ENCODE measurements at regions not wholly inside any gene's neighbourhood (a gene's known extent, or its start where the extent isn't known, plus 50 kb on each side); places are given as distances from the start of the nearest gene placed in this dataset.
A peak's percentile ranks its signal among the peaks of the same experiment; 100 is the strongest.

GRCh38 chr22:22088658-22089458 is 106.3 kb upstream of the TOP3B start:
- no peaks in the 10 kb centered on the region for H3K9me3 ChIP-seq (ENCODE audit: control insufficient read depth, low read length, poor library complexity, severe bottlenecking)
- H3K27ac Mint-ChIP-seq = no peak overlapping the region
- DNase-seq = no peak
- peaks cover 4% of the 10 kb centered on the region for H3K36me3 Mint-ChIP-seq (ENCODE audit: low read depth)
- no peak for ATAC-seq
- no peak overlapping the region for H3K4me3 Mint-ChIP-seq
- peaks cover 86% of the 10 kb centered on the region for H3K27me3 Mint-ChIP-seq
- H3K4me1 Mint-ChIP-seq = no peaks in the 10 kb centered on the region

GRCh38 chr22:22087854-22088657 is 105.5 kb upstream of the TOP3B start:
- H3K27ac Mint-ChIP-seq = peak overlapping the region; percentile 57
- ATAC-seq (no peak), DNase-seq (no peak)
- peaks cover 7% of the 10 kb centered on the region for H3K36me3 Mint-ChIP-seq (ENCODE audit: low read depth)
- H3K27me3 Mint-ChIP-seq = peaks cover 86% of the 10 kb centered on the region
- peaks cover 3% of the 10 kb centered on the region for H3K4me1 Mint-ChIP-seq
- H3K4me3 Mint-ChIP-seq = no peak overlapping the region
- no peaks in the 10 kb centered on the region for H3K9me3 ChIP-seq (ENCODE audit: control insufficient read depth, low read length, poor library complexity, severe bottlenecking)

- Mint-ChIP-seq H3K4me1 (peaks cover 5% of the 10 kb centered on the region), H3K4me3 (no peak overlapping the region), H3K27ac (no peak overlapping the region), H3K36me3 (ENCODE audit: low read depth) (peaks cover 7% of the 10 kb centered on the region), H3K27me3 (peaks cover 86% of the 10 kb centered on the region)
- no peak for DNase-seq
- H3K9me3 ChIP-seq (ENCODE audit: control insufficient read depth, low read length, poor library complexity, severe bottlenecking) = no peaks in the 10 kb centered on the region
- no peak for ATAC-seq
Measured at GRCh38 chr22:22086501-22087158, 104.0 kb upstream of the TOP3B start.

- Mint-ChIP-seq H3K36me3 (ENCODE audit: low read depth) (peaks cover 5% of the 10 kb centered on the region), H3K4me3 (no peak overlapping the region), H3K27me3 (peaks cover 87% of the 10 kb centered on the region), H3K4me1 (peaks cover 5% of the 10 kb centered on the region), H3K27ac (no peak overlapping the region)
- ATAC-seq (no peak), DNase-seq (no peak)
- H3K9me3 ChIP-seq (ENCODE audit: control insufficient read depth, low read length, poor library complexity, severe bottlenecking) = no peaks in the 10 kb centered on the region
Measured at GRCh38 chr22:22085702-22086500, 103.3 kb upstream of the TOP3B start.

GRCh38 chr22:22084089-22084711 is 101.6 kb upstream of the TOP3B start:
- DNase-seq = no peak
- H3K9me3 ChIP-seq (ENCODE audit: control insufficient read depth, low read length, poor library complexity, severe bottlenecking) = no peaks in the 10 kb centered on the region
- Mint-ChIP-seq H3K27ac (no peak overlapping the region), H3K36me3 (ENCODE audit: low read depth) (peaks cover 7% of the 10 kb centered on the region), H3K4me1 (peaks cover 5% of the 10 kb centered on the region), H3K27me3 (peaks cover 85% of the 10 kb centered on the region), H3K4me3 (no peak overlapping the region)
- ATAC-seq = no peak

GRCh38 chr22:22082960-22083359 is 100.4 kb upstream of the TOP3B start:
- DNase-seq = no peak
- peaks cover 5% of the 10 kb centered on the region for H3K4me1 Mint-ChIP-seq
- peaks cover 73% of the 10 kb centered on the region for H3K27me3 Mint-ChIP-seq
- peaks cover 7% of the 10 kb centered on the region for H3K36me3 Mint-ChIP-seq (ENCODE audit: low read depth)
- no peaks in the 10 kb centered on the region for H3K9me3 ChIP-seq (ENCODE audit: control insufficient read depth, low read length, poor library complexity, severe bottlenecking)
- no peak overlapping the region for H3K27ac Mint-ChIP-seq
- no peak for ATAC-seq
- no peak overlapping the region for H3K4me3 Mint-ChIP-seq

GRCh38 chr22:22082229-22082835 is 99.7 kb upstream of the TOP3B start:
- Mint-ChIP-seq H3K27ac (no peak overlapping the region), H3K27me3 (peaks cover 72% of the 10 kb centered on the region), H3K4me1 (peaks cover 5% of the 10 kb centered on the region), H3K4me3 (no peak overlapping the region), H3K36me3 (ENCODE audit: low read depth) (peaks cover 7% of the 10 kb centered on the region)
- DNase-seq (no peak), ATAC-seq (no peak)
- no peaks in the 10 kb centered on the region for H3K9me3 ChIP-seq (ENCODE audit: control insufficient read depth, low read length, poor library complexity, severe bottlenecking)

GRCh38 chr22:22080270-22080669 is 97.7 kb upstream of the TOP3B start:
- peak overlapping the region; percentile 43 for H3K27ac Mint-ChIP-seq
- peaks cover 69% of the 10 kb centered on the region for H3K27me3 Mint-ChIP-seq
- H3K36me3 Mint-ChIP-seq (ENCODE audit: low read depth) = peaks cover 7% of the 10 kb centered on the region
- peaks cover 5% of the 10 kb centered on the region for H3K4me1 Mint-ChIP-seq
- H3K4me3 Mint-ChIP-seq = no peak overlapping the region
- DNase-seq = no peak
- H3K9me3 ChIP-seq (ENCODE audit: control insufficient read depth, low read length, poor library complexity, severe bottlenecking) = no peaks in the 10 kb centered on the region
- ATAC-seq = no peak

- DNase-seq = no peak
- Mint-ChIP-seq H3K27me3 (peaks cover 74% of the 10 kb centered on the region), H3K27ac (no peak overlapping the region)
Measured at GRCh38 chr22:22079404-22080148, 97.0 kb upstream of the TOP3B start.

GRCh38 chr22:22078329-22078728 is 95.7 kb upstream of the TOP3B start:
- Mint-ChIP-seq H3K36me3 (ENCODE audit: low read depth) (peaks cover 7% of the 10 kb centered on the region), H3K27ac (no peak overlapping the region), H3K4me1 (peaks cover 2% of the 10 kb centered on the region), H3K27me3 (peaks cover 72% of the 10 kb centered on the region), H3K4me3 (no peak overlapping the region)
- no peaks in the 10 kb centered on the region for H3K9me3 ChIP-seq (ENCODE audit: control insufficient read depth, low read length, poor library complexity, severe bottlenecking)
- ATAC-seq = no peak
- no peak for DNase-seq

More at GRCh38 chr22:22079404-22080148, 97.0 kb upstream of the TOP3B start:
- no peaks in the 10 kb centered on the region for H3K9me3 ChIP-seq (ENCODE audit: control insufficient read depth, low read length, poor library complexity, severe bottlenecking)
- H3K4me3 Mint-ChIP-seq = no peak overlapping the region
- no peak for ATAC-seq
- H3K36me3 Mint-ChIP-seq (ENCODE audit: low read depth) = peaks cover 7% of the 10 kb centered on the region
- H3K4me1 Mint-ChIP-seq = peaks cover 5% of the 10 kb centered on the region

GRCh38 chr22:22076932-22077703 is 94.5 kb upstream of the TOP3B start:
- DNase-seq (no peak), ATAC-seq (no peak)
- H3K9me3 ChIP-seq (ENCODE audit: control insufficient read depth, low read length, poor library complexity, severe bottlenecking) = no peaks in the 10 kb centered on the region
- peaks cover 7% of the 10 kb centered on the region for H3K36me3 Mint-ChIP-seq (ENCODE audit: low read depth)
- peaks cover under 1% of the 10 kb centered on the region for H3K4me1 Mint-ChIP-seq
- H3K27ac Mint-ChIP-seq = no peak overlapping the region
- peaks cover 61% of the 10 kb centered on the region for H3K27me3 Mint-ChIP-seq
- no peak overlapping the region for H3K4me3 Mint-ChIP-seq

Measured in T-helper 17 cell (primary cell).